RWPE2 (cell line): ENCODE measurements at regions not wholly inside any gene's neighbourhood (a gene's known extent, or its start where the extent isn't known, plus 50 kb on each side); places are given as distances from the start of the nearest gene placed in this dataset.
A peak's percentile ranks its signal among the peaks of the same experiment; 100 is the strongest.

ENCODE experiments used
- ATAC-seq: fragments of 200-7000 bp; cut with Tn5 transposase; 3 replicates; pipeline ENCODE4 v1.9.1; 2021; ENCODE audit warnings: low read depth
- DNase-seq: peaks from one replicate; pipeline ENCODE4 v3.0.0-alpha.2; 2020; ENCODE audit warnings: low spot score
- H3K27ac ChIP-seq: fragments of 450-650 bp; 2 replicates; pipeline ENCODE4 v1.5.1; 2017; ENCODE audit warnings: mild to moderate bottlenecking; ENCODE audit not compliant: poor library complexity, severe bottlenecking
- H3K27me3 ChIP-seq: fragments of 250-450 bp; sonication (Bioruptor Pico); 2 replicates; pipeline ENCODE4 v1.5.1; 2021; ENCODE audit warnings: mild to moderate bottlenecking, moderate library complexity; ENCODE audit not compliant: insufficient read depth, poor library complexity, severe bottlenecking
- H3K36me3 ChIP-seq: fragments of 250-450 bp; sonication (Bioruptor Pico); 2 replicates; pipeline ENCODE4 v1.5.1; 2020; ENCODE audit warnings: low read depth, mild to moderate bottlenecking, moderate library complexity
- H3K4me1 ChIP-seq: fragments of 250-450 bp; sonication (Bioruptor Pico); 2 replicates; pipeline ENCODE4 v1.5.1; 2021; ENCODE audit warnings: mild to moderate bottlenecking, moderate library complexity; ENCODE audit not compliant: insufficient read depth, poor library complexity, severe bottlenecking
- H3K4me3 ChIP-seq: fragments of 250-450 bp; sonication (Bioruptor Pico); 2 replicates; pipeline ENCODE4 v1.5.1; 2021; ENCODE audit warnings: mild to moderate bottlenecking, moderate library complexity; ENCODE audit not compliant: severe bottlenecking
- H3K9me3 ChIP-seq: fragments of 250-450 bp; sonication (Bioruptor Pico); 2 replicates; pipeline ENCODE4 v1.5.1; 2021; ENCODE audit warnings: mild to moderate bottlenecking, moderate library complexity; ENCODE audit not compliant: severe bottlenecking
- CTCF ChIP-seq: fragments of 450-650 bp; IDR thresholded peaks from one replicate; pipeline ENCODE4 v1.5.1; 2017; ENCODE audit warnings: mild to moderate bottlenecking, moderate library complexity; ENCODE audit not compliant: poor library complexity, severe bottlenecking

GRCh38 chr11:110973401-110973980 is 261.3 kb upstream of the ARHGAP20 start:
- TF ChIP-seq CTCF: no peak
- no peak overlapping the region for H3K4me3 ChIP-seq
- ATAC-seq (no peak), DNase-seq (no peak)
- H3K36me3 ChIP-seq: no peaks in the 10 kb centered on the region
- H3K27me3 ChIP-seq: no peaks in the 10 kb centered on the region
- H3K9me3 ChIP-seq: no peaks in the 10 kb centered on the region
- no peaks in the 10 kb centered on the region for H3K4me1 ChIP-seq
- no peak overlapping the region for H3K27ac ChIP-seq

GRCh38 chr11:110972640-110973039 is 260.4 kb upstream of the ARHGAP20 start:
- no peak for TF ChIP-seq CTCF
- ATAC-seq (peak; percentile 61; the same call in 2 of the 3 replicates), DNase-seq (no peak)
- H3K27ac ChIP-seq: no peak overlapping the region
- H3K36me3 ChIP-seq: no peaks in the 10 kb centered on the region
- H3K27me3 ChIP-seq: no peaks in the 10 kb centered on the region
- no peak overlapping the region for H3K4me3 ChIP-seq
- no peaks in the 10 kb centered on the region for H3K9me3 ChIP-seq
- no peaks in the 10 kb centered on the region for H3K4me1 ChIP-seq

GRCh38 chr11:110972106-110972505 is 259.9 kb upstream of the ARHGAP20 start:
- Histone ChIP-seq H3K36me3 (no peaks in the 10 kb centered on the region), H3K27me3 (no peaks in the 10 kb centered on the region), H3K4me1 (no peaks in the 10 kb centered on the region), H3K4me3 (no peak overlapping the region), H3K27ac (no peak overlapping the region), H3K9me3 (no peaks in the 10 kb centered on the region)
- DNase-seq: no peak
- no peak for TF ChIP-seq CTCF
- no peak for ATAC-seq

GRCh38 chr11:110971140-110971539 is 258.9 kb upstream of the ARHGAP20 start:
- H3K27me3 ChIP-seq: no peaks in the 10 kb centered on the region
- TF ChIP-seq CTCF: no peak
- no peaks in the 10 kb centered on the region for H3K9me3 ChIP-seq
- H3K4me1 ChIP-seq: no peaks in the 10 kb centered on the region
- no peak overlapping the region for H3K27ac ChIP-seq
- ATAC-seq: no peak
- no peaks in the 10 kb centered on the region for H3K36me3 ChIP-seq
- no peak for DNase-seq
- no peak overlapping the region for H3K4me3 ChIP-seq

GRCh38 chr11:110968348-110969062 is 256.3 kb upstream of the ARHGAP20 start:
- H3K4me1 ChIP-seq: no peaks in the 10 kb centered on the region
- no peaks in the 10 kb centered on the region for H3K36me3 ChIP-seq
- H3K9me3 ChIP-seq: no peaks in the 10 kb centered on the region
- H3K27ac ChIP-seq: no peak overlapping the region
- DNase-seq: no peak
- no peaks in the 10 kb centered on the region for H3K27me3 ChIP-seq
- no peak overlapping the region for H3K4me3 ChIP-seq
- no peak for ATAC-seq
- no peak for TF ChIP-seq CTCF
